ENCODE measurements at regions not wholly inside any gene's neighbourhood (a gene's known extent, or its start where the extent isn't known, plus 50 kb on each side); places are given as distances from the start of the nearest gene placed in this dataset.

- ATAC-seq = no peak
- TF ChIP-seq CTCF (IDR thresholded peaks at IDR 0.05) = no peak
- intact Hi-C loops (cut with DNase I) = no loop called here
- Histone ChIP-seq H3K4me1 (no peaks in the 10 kb centered on the region), H3K4me3 (no peak overlapping the region), H3K27ac (no peak overlapping the region), H3K36me3 (no peaks in the 10 kb centered on the region), H3K9me3 (no peaks in the 10 kb centered on the region), H3K27me3 (no peaks in the 10 kb centered on the region)
- DNase-seq = no peak
Measured at GRCh38 chr5:2696156-2696807, 55.2 kb downstream of the IRX2 start.

GRCh38 chr5:2695200-2695891 is 56.1 kb downstream of the IRX2 start:
- no peaks in the 10 kb centered on the region for H3K4me1 ChIP-seq
- no peak overlapping the region for H3K27ac ChIP-seq
- ATAC-seq (no peak), DNase-seq (no peak)
- no peak for TF ChIP-seq CTCF (IDR thresholded peaks at IDR 0.05)
- H3K9me3 ChIP-seq = no peaks in the 10 kb centered on the region
- no peaks in the 10 kb centered on the region for H3K27me3 ChIP-seq
- H3K4me3 ChIP-seq = no peak overlapping the region
- intact Hi-C loops (cut with DNase I) = no loop called here
- no peaks in the 10 kb centered on the region for H3K36me3 ChIP-seq

GRCh38 chr5:2691530-2691929 is 59.9 kb downstream of the IRX2 start:
- no peak for ATAC-seq
- intact Hi-C loops (cut with DNase I) = no loop called here

GRCh38 chr5:2690293-2690692 is 61.2 kb downstream of the IRX2 start:
- Histone ChIP-seq H3K4me3 (no peak overlapping the region), H3K27me3 (no peaks in the 10 kb centered on the region), H3K9me3 (no peaks in the 10 kb centered on the region), H3K27ac (no peak overlapping the region), H3K4me1 (no peaks in the 10 kb centered on the region), H3K36me3 (no peaks in the 10 kb centered on the region)
- no peak for DNase-seq
- intact Hi-C loops (cut with DNase I) = no loop called here
- TF ChIP-seq CTCF (IDR thresholded peaks at IDR 0.05) = no peak
- ATAC-seq = no peak

More at GRCh38 chr5:2691530-2691929, 59.9 kb downstream of the IRX2 start:
- no peak overlapping the region for H3K27ac ChIP-seq
- H3K4me1 ChIP-seq = no peaks in the 10 kb centered on the region
- H3K4me3 ChIP-seq = no peak overlapping the region
- no peaks in the 10 kb centered on the region for H3K27me3 ChIP-seq
- no peak for TF ChIP-seq CTCF (IDR thresholded peaks at IDR 0.05)
- no peaks in the 10 kb centered on the region for H3K36me3 ChIP-seq
- DNase-seq = no peak
- no peaks in the 10 kb centered on the region for H3K9me3 ChIP-seq

- DNase-seq = no peak
- no peak overlapping the region for H3K27ac ChIP-seq
- no peak overlapping the region for H3K4me3 ChIP-seq
- no peaks in the 10 kb centered on the region for H3K27me3 ChIP-seq
- H3K36me3 ChIP-seq = no peaks in the 10 kb centered on the region
- no peaks in the 10 kb centered on the region for H3K9me3 ChIP-seq
- H3K4me1 ChIP-seq = no peaks in the 10 kb centered on the region
- intact Hi-C loops (cut with DNase I) = no loop called here
- ATAC-seq = no peak
- no peak for TF ChIP-seq CTCF (IDR thresholded peaks at IDR 0.05)
Measured at GRCh38 chr5:2688586-2688985, 62.9 kb downstream of the IRX2 start.

Measured in upper lobe of right lung (tissue), 1 donor.